ENCODE measurements at regions not wholly inside any gene's neighbourhood (a gene's known extent, or its start where the extent isn't known, plus 50 kb on each side); places are given as distances from the start of the nearest gene placed in this dataset.

GRCh38 chr6:130682066-130682465, 145.1 kb upstream of the SMLR1 start:
- Histone ChIP-seq H3K9ac (replicated peaks; ENCODE audit: extremely low read depth, insufficient read depth, low read length) (no peak overlapping the region), H3K79me2 (ENCODE audit: control insufficient read depth, insufficient read depth, low read length) (no peaks in the 10 kb centered on the region), H3K27me3 (ENCODE audit: control insufficient read depth in 2 of 2, insufficient read depth in 2 of 2, low read length in 2 of 2) (no peaks in the 10 kb centered on the region), H3K4me1 (ENCODE audit: control insufficient read depth, extremely low read depth, insufficient read depth, low read length) (peaks cover 13% of the 10 kb centered on the region), H3K9me3 (replicated peaks; ENCODE audit: control insufficient read depth, insufficient read depth, low read length) (no peaks in the 10 kb centered on the region), H3K36me3 (ENCODE audit: control insufficient read depth in 2 of 2, extremely low read depth in 1 of 2, insufficient read depth in 2 of 2, low read length in 2 of 2) (no peaks in the 10 kb centered on the region), H3K4me3 (replicated peaks in 1 of 3; ENCODE audit: insufficient read depth in 1 of 3, low read depth in 1 of 3, low read length in 3 of 3) (no peak overlapping the region), H3K9me1 (replicated peaks; ENCODE audit: control insufficient read depth, extremely low read depth, insufficient read depth, low read length) (no peaks in the 10 kb centered on the region), H2AFZ (ENCODE audit: low read depth, low read length) (no peak overlapping the region), H3K27ac (ENCODE audit: insufficient read depth, low read depth, low read length) (no peak overlapping the region), H3K4me2 (ENCODE audit: insufficient read depth, low read length) (no peak overlapping the region), H4K20me1 (replicated peaks; ENCODE audit: control insufficient read depth, extremely low read depth, insufficient read depth, low read length) (no peaks in the 10 kb centered on the region)
- no peak for TF ChIP-seq EZH2 (IDR thresholded peaks at IDR 0.05; ENCODE audit: borderline replicate concordance, low read depth, low read length, severe bottlenecking)
- TF ChIP-seq POLR2A (IDR thresholded peaks at IDR 0.05; ENCODE audit: low read depth, low read length), result no peak
- TF ChIP-seq MYC (IDR thresholded peaks at IDR 0.05; ENCODE audit: low read depth, low read length), result no peak
- TF ChIP-seq MAX (IDR thresholded peaks at IDR 0.05; ENCODE audit: insufficient read depth, insufficient read length), result no peak
- no peak for TF ChIP-seq FOS (IDR thresholded peaks at IDR 0.05; ENCODE audit: borderline replicate concordance, insufficient read depth, low read length)
- no peak for TF ChIP-seq GATA2 (IDR thresholded peaks at IDR 0.05; ENCODE audit: insufficient read depth, insufficient read length, low read depth, low read length)
- CTCF ChIA-PET, result no interaction called here
- no TSS peak for BruUV-seq (replicated peaks)
- DNase-seq (ENCODE audit: low read depth, low spot score) (no peak), FAIRE-seq (no peak)
- dilution Hi-C loops (cut with MboI; ENCODE audit: extremely low pct_ligation_motif_present, low sequenced_read_pairs) (no loop called here), intact Hi-C loops (cut with micrococcal nuclease) (loop anchor here (5.0 kb wide), 1 partner anchor 315 kb away; the partner anchor contains the start of gene TMEM200A)
- POLR2A ChIA-PET, result no interaction called here

GRCh38 chr6:130683761-130684517, 143.3 kb upstream of the SMLR1 start:
- H2AFZ ChIP-seq (ENCODE audit: low read depth, low read length), result no peak overlapping the region
- intact Hi-C loops (cut with micrococcal nuclease), result loop anchor here (5.0 kb wide), 1 partner anchor 317 kb away; the partner anchor contains the start of gene TMEM200A
- no peaks in the 10 kb centered on the region for H3K36me3 ChIP-seq (ENCODE audit: control insufficient read depth in 2 of 2, extremely low read depth in 1 of 2, insufficient read depth in 2 of 2, low read length in 2 of 2)
- no peaks in the 10 kb centered on the region for H3K27me3 ChIP-seq (ENCODE audit: control insufficient read depth in 2 of 2, insufficient read depth in 2 of 2, low read length in 2 of 2)
- POLR2A ChIA-PET, result no interaction called here
- DNase-seq (ENCODE audit: low read depth, low spot score) (peak; percentile 75), FAIRE-seq (no peak)
- H3K4me3 ChIP-seq (replicated peaks in 1 of 3; ENCODE audit: insufficient read depth in 1 of 3, low read depth in 1 of 3, low read length in 3 of 3), result no peak overlapping the region
- no peaks in the 10 kb centered on the region for H4K20me1 ChIP-seq (replicated peaks; ENCODE audit: control insufficient read depth, extremely low read depth, insufficient read depth, low read length)
- CTCF ChIA-PET, result interaction anchor here (1.0 to 1.9 kb wide), 3 partner anchors 10 to 14 kb away, joined by 3 to 6 read pairs (median 4); no protein-coding TSS in a partner anchor
- H3K9ac ChIP-seq (replicated peaks; ENCODE audit: extremely low read depth, insufficient read depth, low read length), result no peak overlapping the region
- H3K4me2 ChIP-seq (ENCODE audit: insufficient read depth, low read length), result no peak overlapping the region
- no peaks in the 10 kb centered on the region for H3K79me2 ChIP-seq (ENCODE audit: control insufficient read depth, insufficient read depth, low read length)
- H3K9me1 ChIP-seq (replicated peaks; ENCODE audit: control insufficient read depth, extremely low read depth, insufficient read depth, low read length), result no peaks in the 10 kb centered on the region
- H3K9me3 ChIP-seq (replicated peaks; ENCODE audit: control insufficient read depth, insufficient read depth, low read length), result no peaks in the 10 kb centered on the region
- no TSS peak for BruUV-seq (replicated peaks)
- peaks cover 13% of the 10 kb centered on the region for H3K4me1 ChIP-seq (ENCODE audit: control insufficient read depth, extremely low read depth, insufficient read depth, low read length)
- TF ChIP-seq EZH2 (IDR thresholded peaks at IDR 0.05; ENCODE audit: borderline replicate concordance, low read depth, low read length, severe bottlenecking) (no peak), MAX (IDR thresholded peaks at IDR 0.05; ENCODE audit: insufficient read depth, insufficient read length) (peak; percentile 54)
- H3K27ac ChIP-seq (ENCODE audit: insufficient read depth, low read depth, low read length), result no peak overlapping the region
- dilution Hi-C loops (cut with MboI; ENCODE audit: extremely low pct_ligation_motif_present, low sequenced_read_pairs), result no loop called here

Measured in endothelial cell of umbilical vein (primary cell).